H1 (cell line): ENCODE measurements at regions not wholly inside any gene's neighbourhood (a gene's known extent, or its start where the extent isn't known, plus 50 kb on each side); places are given as distances from the start of the nearest gene placed in this dataset.
A peak's percentile ranks its signal among the peaks of the same experiment; 100 is the strongest.

ENCODE experiments used
- CTCF ChIA-PET: fragments of 300-600 bp; sonication (Branson Sonifier 250); formaldehyde crosslinking; loops from one replicate; lab custom pipeline; 2021; ENCODE audit not compliant: partially characterized antibody; lab: Charles Lee
- POLR2A ChIA-PET: fragments of 300-600 bp; sonication (Branson Sonifier 250); formaldehyde crosslinking; loops from one replicate; lab custom pipeline; 2021; ENCODE audit warnings: inconsistent platforms; ENCODE audit not compliant: partially characterized antibody; lab: Charles Lee
- DNase-seq, 2 experiments: peaks; one replicate each; pipeline versions ENCODE4 v3.0.0 to v3.0.0-alpha.2; 2010 to 2022; ENCODE audit warnings: low spot score in 2 of 2, low read depth in 1 of 2, mixed read lengths in 1 of 2
- FAIRE-seq: peaks from 2 replicates; lab custom pipeline; 2011; peaks lifted over from hg19 to GRCh38; lab: Jason Lieb, UNC
- H2AFZ ChIP-seq: 2 replicates; pipeline ENCODE4 v1.8.1; 2012; ENCODE audit warnings: low read length, inconsistent platforms
- H2AK5ac ChIP-seq: 2 replicates; pipeline ENCODE4 v1.6.1; 2013; ENCODE audit warnings: low read depth, low read length
- H2BK120ac ChIP-seq: replicated peaks from 2 replicates; pipeline ENCODE3; 2013; ENCODE audit warnings: low read depth, low read length, inconsistent platforms
- H2BK12ac ChIP-seq: 2 replicates; pipeline ENCODE4 v1.6.1; 2013; ENCODE audit warnings: low read depth, low read length
- H2BK15ac ChIP-seq: 2 replicates; pipeline ENCODE4 v1.6.1; 2013; ENCODE audit warnings: low read length
- H2BK20ac ChIP-seq: 2 replicates; pipeline ENCODE4 v1.6.1; 2013; ENCODE audit warnings: low read length
- H2BK5ac ChIP-seq: 2 replicates; pipeline ENCODE4 v1.6.1; 2013; ENCODE audit warnings: low read depth, low read length
- H3K14ac ChIP-seq: 2 replicates; pipeline ENCODE4 v1.6.1; 2013; ENCODE audit warnings: inconsistent platforms; ENCODE audit not compliant: insufficient read length
- H3K18ac ChIP-seq: 2 replicates; pipeline ENCODE4 v1.6.1; 2013; ENCODE audit warnings: low read length; ENCODE audit errors: extremely low read depth
- H3K23ac ChIP-seq: 2 replicates; pipeline ENCODE4 v1.6.1; 2013; ENCODE audit warnings: inconsistent platforms; ENCODE audit not compliant: insufficient read length
- H3K23me2 ChIP-seq: 2 replicates; pipeline ENCODE4 v1.6.1; 2013; ENCODE audit warnings: low read depth, low read length
- H3K27ac ChIP-seq: 2 replicates; pipeline ENCODE4 v1.6.1; 2011; ENCODE audit warnings: low read depth, low read length, inconsistent platforms
- H3K27me3 ChIP-seq, 4 experiments: replicated peaks in 1 of 4; 1 replicate in 1 of 4; 2 replicates in 3 of 4; pipeline versions ENCODE4 v1.6.1 to v1.8.1; 2011 to 2013; ENCODE audit warnings: low read length in 3 of 4, mild to moderate bottlenecking in 3 of 4, inconsistent platforms in 2 of 4, mixed read lengths in 2 of 4, moderate library complexity in 1 of 4; ENCODE audit not compliant: control insufficient read depth in 3 of 4, insufficient read depth in 3 of 4; ENCODE audit errors: extremely low read depth in 1 of 4
- H3K36me3 ChIP-seq, 4 experiments: 2 replicates each; pipeline versions ENCODE4 v1.6.1 to v1.8.1; 2011 to 2013; ENCODE audit warnings: mild to moderate bottlenecking in 4 of 4, low read length in 3 of 4, moderate library complexity in 2 of 4, control low read depth in 1 of 4, inconsistent platforms in 1 of 4; ENCODE audit not compliant: insufficient read depth in 4 of 4, control insufficient read depth in 2 of 4
- H3K4ac ChIP-seq: replicated peaks from 2 replicates; pipeline ENCODE3; 2013; ENCODE audit warnings: low read length, low read depth, mixed read lengths, inconsistent platforms; ENCODE audit not compliant: insufficient read length
- H3K4me1 ChIP-seq, 4 experiments: replicated peaks in 1 of 4; 1 replicate in 1 of 4; 2 replicates in 3 of 4; pipeline versions ENCODE4 v1.6.1 to v1.8.1; 2011 to 2013; ENCODE audit warnings: low read length in 3 of 4, inconsistent platforms in 2 of 4, mixed read lengths in 1 of 4; ENCODE audit not compliant: insufficient read depth in 4 of 4, control insufficient read depth in 3 of 4
- H3K4me2 ChIP-seq, 2 experiments: 2 replicates each; pipeline versions ENCODE4 v1.6.1 to v1.8.1; 2011 to 2013; ENCODE audit warnings: low read depth in 2 of 2, low read length in 2 of 2, control low read depth in 1 of 2, inconsistent platforms in 1 of 2, mild to moderate bottlenecking in 1 of 2; ENCODE audit not compliant: insufficient read depth in 1 of 2
- H3K4me3 ChIP-seq, 4 experiments: fragments of 200-600, 300-600 bp in 1 of 4; sonication (generic), shearing (Covaris generic), sonication (Bioruptor Twin) in 1 of 4; 2 replicates each; pipeline versions ENCODE4 v1.5.1 to v1.8.1; 2011 to 2016; ENCODE audit warnings: low read length in 4 of 4, low read depth in 3 of 4, control low read depth in 2 of 4, inconsistent platforms in 2 of 4, mild to moderate bottlenecking in 2 of 4, mixed read lengths in 1 of 4, moderate library complexity in 1 of 4; ENCODE audit not compliant: insufficient read depth in 2 of 4; ENCODE audit errors: extremely low read depth in 1 of 4
- H3K56ac ChIP-seq: replicated peaks from 2 replicates; pipeline ENCODE3; 2013; ENCODE audit warnings: low read depth, mild to moderate bottlenecking, mixed read lengths, low read length, inconsistent platforms; ENCODE audit not compliant: insufficient read length
- H3K79me1 ChIP-seq: 2 replicates; pipeline ENCODE4 v1.6.1; 2013; ENCODE audit warnings: low read depth, low read length, control low read depth
- H3K79me2 ChIP-seq, 2 experiments: 2 replicates each; pipeline versions ENCODE4 v1.6.1 to v1.8.1; 2012 to 2013; ENCODE audit warnings: low read length in 2 of 2, mild to moderate bottlenecking in 2 of 2, inconsistent platforms in 1 of 2; ENCODE audit not compliant: insufficient read depth in 2 of 2, control insufficient read depth in 1 of 2
- H3K9ac ChIP-seq, 4 experiments: replicated peaks in 1 of 4; 1 replicate in 1 of 4; 2 replicates in 3 of 4; pipeline versions ENCODE4 v1.6.1 to v1.8.1; 2011 to 2013; ENCODE audit warnings: low read depth in 3 of 4, low read length in 3 of 4, control low read depth in 2 of 4, mild to moderate bottlenecking in 2 of 4, moderate library complexity in 2 of 4, inconsistent platforms in 1 of 4; ENCODE audit errors: extremely low read depth in 1 of 4
- H3K9me3 ChIP-seq, 2 experiments: 2 replicates each; pipeline versions ENCODE4 v1.6.1 to v1.8.1; 2012 to 2013; ENCODE audit warnings: mild to moderate bottlenecking in 2 of 2, moderate library complexity in 2 of 2, control low read depth in 1 of 2, inconsistent platforms in 1 of 2, low read depth in 1 of 2, low read length in 1 of 2, mixed read lengths in 1 of 2; ENCODE audit not compliant: insufficient read depth in 2 of 2
- H4K20me1 ChIP-seq, 2 experiments: replicated peaks in 1 of 2; 2 replicates each; pipeline versions ENCODE3 to v1.8.1; 2011 to 2013; ENCODE audit warnings: inconsistent platforms in 2 of 2, low read length in 2 of 2, mild to moderate bottlenecking in 1 of 2; ENCODE audit not compliant: insufficient read depth in 2 of 2, control insufficient read depth in 1 of 2
- H4K5ac ChIP-seq: 2 replicates; pipeline ENCODE4 v1.6.1; 2013; ENCODE audit warnings: low read length, low read depth, mixed read lengths, inconsistent platforms; ENCODE audit not compliant: insufficient read length
- H4K8ac ChIP-seq: 2 replicates; pipeline ENCODE4 v1.8.0; 2013; ENCODE audit warnings: mild to moderate bottlenecking, moderate library complexity, low read length, inconsistent platforms; ENCODE audit not compliant: insufficient read depth; ENCODE audit errors: extremely low read depth
- H4K91ac ChIP-seq: replicated peaks from 2 replicates; pipeline ENCODE3; 2013; ENCODE audit warnings: low read length, mixed read lengths, inconsistent platforms; ENCODE audit not compliant: insufficient read length
- RAD21 ChIP-seq, 2 experiments: IDR thresholded peaks in 1 of 2; conservative IDR thresholded peaks in 1 of 2; 2 replicates each; pipeline ENCODE4 v1.6.1; 2011; ENCODE audit warnings: low read depth in 2 of 2, low read length in 2 of 2, improper control_type of control experiment in 1 of 2, inconsistent platforms in 1 of 2, mild to moderate bottlenecking in 1 of 2, moderate library complexity in 1 of 2
- SIRT6 ChIP-seq: IDR thresholded peaks from one replicate; pipeline ENCODE4 v1.7.1; 2012; ENCODE audit warnings: low read length, inconsistent platforms
- USF2 ChIP-seq: IDR thresholded peaks from 2 replicates; pipeline ENCODE4 v1.6.1; 2011; ENCODE audit warnings: low read length, improper control_type of control experiment
- WGBS, 2 experiments: shearing (Covaris generic) in 1 of 2; methylation state at CpG; one replicate each; pipeline versions ENCODE4 v1.1.6 to v1.1.7; 2013 to 2015; ENCODE audit warnings: low lambda C conversion rate in 2 of 2, mixed read lengths in 2 of 2, inconsistent platforms in 1 of 2, low coverage in 1 of 2, missing lambda C conversion rate in 1 of 2; ENCODE audit not compliant: insufficient replicate concordance in 2 of 2, insufficient coverage in 1 of 2, insufficient read length in 1 of 2; ENCODE audit errors: extremely low coverage in 1 of 2, missing lambda C conversion rate in 1 of 2; 5-methylcytosine and 5-hydroxymethylcytosine counted together

GRCh38 chr11:41921746-41922390, 462.4 kb upstream of the LRRC4C start:
- peaks cover 6% of the 10 kb centered on the region in 2 experiments; a peak in 3 of 4 replicates for H3K9me3 ChIP-seq

More at GRCh38 chr11:41921746-41922390, 462.4 kb upstream of the LRRC4C start:
- Histone ChIP-seq H3K4ac (no peak overlapping the region), H2BK15ac (no peak overlapping the region), H2BK5ac (no peak overlapping the region), H3K9ac (no peak overlapping the region), H2BK20ac (no peak overlapping the region), H3K79me1 (no peaks in the 10 kb centered on the region), H3K14ac (no peak overlapping the region), H3K23ac (no peak overlapping the region), H3K4me2 (peak overlapping the region in 1 of 2 experiments; percentile 6; a peak in 2 of 4 replicates), H3K36me3 (no peaks in the 10 kb centered on the region), H3K27me3 (no peaks in the 10 kb centered on the region), H2BK120ac (no peak overlapping the region), H2BK12ac (no peak overlapping the region), H3K56ac (no peak overlapping the region), H2AFZ (peak overlapping the region; percentile 97), H3K79me2 (no peaks in the 10 kb centered on the region), H3K18ac (no peak overlapping the region), H4K8ac (no peak overlapping the region), H3K4me3 (no peak overlapping the region), H3K4me1 (peaks cover 0 to 9% (median 8%) of the 10 kb centered on the region in 4 experiments; a peak in 3 of 7 replicates), H3K27ac (no peak overlapping the region), H4K20me1 (no peaks in the 10 kb centered on the region), H4K91ac (no peak overlapping the region), H2AK5ac (no peak overlapping the region), H3K23me2 (no peaks in the 10 kb centered on the region), H4K5ac (no peak overlapping the region)
- TF ChIP-seq RAD21 (IDR thresholded peaks at IDR 0.05 in 1 of 2, conservative IDR thresholded peaks at IDR 0.05 in 1 of 2; ENCODE audit: low read depth in 2 of 2, low read length in 2 of 2) (peak; percentile 23 to 35; a peak in 2 of 4 replicates), USF2 (no peak), SIRT6 (no peak)
- DNase-seq: no peak
- 68% methylated on average over 2 of the region's 2 CpGs; no CpG with 5 or more reads in 1 of the 2 experiments for WGBS, 2 experiments
- FAIRE-seq: peak; percentile 7
- ChIA-PET CTCF (no interaction called here), POLR2A (no interaction called here)
